Mesenchymal stem cell (in vitro differentiated cells and primary cell): ENCODE measurements at regions not wholly inside any gene's neighbourhood (a gene's known extent, or its start where the extent isn't known, plus 50 kb on each side); places are given as distances from the start of the nearest gene placed in this dataset.

ENCODE experiments used
- DNase-seq: peaks from one replicate; pipeline ENCODE4 v3.0.0-alpha.2; 2013
- H2AFZ ChIP-seq: one replicate; pipeline ENCODE4 v1.6.1; 2013; ENCODE audit warnings: low read depth, mild to moderate bottlenecking, control low read depth, inconsistent platforms, low read length, moderate library complexity
- H2AK5ac ChIP-seq: 2 replicates; pipeline ENCODE4 v1.6.1; 2013; ENCODE audit warnings: low read length, moderate library complexity, mild to moderate bottlenecking, inconsistent platforms; ENCODE audit not compliant: severe bottlenecking
- H2BK120ac ChIP-seq: one replicate; pipeline ENCODE4 v1.6.1; 2013; ENCODE audit warnings: low read depth, mild to moderate bottlenecking, inconsistent platforms, low read length, moderate library complexity
- H2BK12ac ChIP-seq, 2 experiments: one replicate each; pipeline ENCODE4 v1.6.1; 2013; ENCODE audit warnings: inconsistent platforms in 2 of 2, low read length in 2 of 2, mild to moderate bottlenecking in 2 of 2, moderate library complexity in 2 of 2, control low read depth in 1 of 2
- H2BK15ac ChIP-seq: one replicate; pipeline ENCODE4 v1.6.1; 2013; ENCODE audit warnings: mild to moderate bottlenecking, low read depth, inconsistent platforms; ENCODE audit not compliant: poor library complexity, severe bottlenecking
- H2BK5ac ChIP-seq: 2 replicates; pipeline ENCODE4 v1.6.1; 2013; ENCODE audit warnings: low read depth, mild to moderate bottlenecking, low read length, control low read depth, inconsistent platforms; ENCODE audit not compliant: poor library complexity, severe bottlenecking
- H3K14ac ChIP-seq, 2 experiments: one replicate each; pipeline ENCODE4 v1.6.1; 2013; ENCODE audit warnings: inconsistent platforms in 2 of 2, low read length in 2 of 2, control low read depth in 1 of 2, mild to moderate bottlenecking in 1 of 2, moderate library complexity in 1 of 2
- H3K18ac ChIP-seq, 2 experiments: one replicate each; pipeline ENCODE4 v1.6.1; 2013; ENCODE audit warnings: inconsistent platforms in 2 of 2, low read length in 2 of 2, control low read depth in 1 of 2, low read depth in 1 of 2, mild to moderate bottlenecking in 1 of 2
- H3K23ac ChIP-seq, 2 experiments: one replicate each; pipeline ENCODE4 v1.6.1; 2013; ENCODE audit warnings: inconsistent platforms in 2 of 2, low read length in 2 of 2, mild to moderate bottlenecking in 2 of 2, moderate library complexity in 2 of 2, control low read depth in 1 of 2
- H3K27ac ChIP-seq: 2 replicates; pipeline ENCODE4 v1.5.1; 2013; ENCODE audit warnings: mild to moderate bottlenecking, moderate library complexity, low read length, control low read depth, inconsistent platforms; ENCODE audit not compliant: poor library complexity, severe bottlenecking
- H3K27me3 ChIP-seq, 2 experiments: 2 replicates each; pipeline versions ENCODE4 v1.6.1 to v1.7.0; 2013; ENCODE audit warnings: low read length in 2 of 2, mild to moderate bottlenecking in 2 of 2, moderate library complexity in 2 of 2, control low read depth in 1 of 2, inconsistent platforms in 1 of 2; ENCODE audit not compliant: control insufficient read depth in 1 of 2, insufficient read depth in 1 of 2
- H3K36me3 ChIP-seq, 2 experiments: 2 replicates each; pipeline versions ENCODE4 v1.6.1 to v1.7.0; 2013; ENCODE audit warnings: low read length in 2 of 2, control low read depth in 1 of 2, inconsistent platforms in 1 of 2, low read depth in 1 of 2, mild to moderate bottlenecking in 1 of 2; ENCODE audit not compliant: insufficient read depth in 2 of 2, control insufficient read depth in 1 of 2
- H3K4ac ChIP-seq, 2 experiments: one replicate each; pipeline ENCODE4 v1.6.1; 2013; ENCODE audit warnings: inconsistent platforms in 2 of 2, low read length in 2 of 2, mild to moderate bottlenecking in 2 of 2, moderate library complexity in 2 of 2, control low read depth in 1 of 2, low read depth in 1 of 2
- H3K4me1 ChIP-seq: 2 replicates; pipeline ENCODE4 v1.6.1; 2013; ENCODE audit warnings: low read depth, low read length, control low read depth; ENCODE audit not compliant: control insufficient read depth, insufficient read depth
- H3K4me2 ChIP-seq: 2 replicates; pipeline ENCODE4 v1.6.1; 2013; ENCODE audit warnings: low read length, mild to moderate bottlenecking, inconsistent platforms; ENCODE audit not compliant: poor library complexity, severe bottlenecking
- H3K4me3 ChIP-seq, 2 experiments: 2 replicates each; pipeline versions ENCODE4 v1.5.1 to v1.7.0; 2013; ENCODE audit warnings: low read length in 2 of 2, mild to moderate bottlenecking in 2 of 2, control low read depth in 1 of 2, low read depth in 1 of 2; ENCODE audit not compliant: insufficient read depth in 1 of 2
- H3K79me1 ChIP-seq: replicated peaks from 2 replicates; pipeline ENCODE4 v1.6.1; 2013; ENCODE audit warnings: mild to moderate bottlenecking, control low read depth, low read length, inconsistent platforms; ENCODE audit not compliant: poor library complexity, severe bottlenecking
- H3K9ac ChIP-seq: 2 replicates; pipeline ENCODE4 v1.7.0; 2013; ENCODE audit warnings: mild to moderate bottlenecking, low read length, moderate library complexity
- H3K9me3 ChIP-seq: 2 replicates; pipeline ENCODE4 v1.7.0; 2013; ENCODE audit warnings: mild to moderate bottlenecking, low read length; ENCODE audit not compliant: control insufficient read depth
- H4K8ac ChIP-seq: one replicate; pipeline ENCODE4 v1.6.1; 2013; ENCODE audit warnings: inconsistent platforms, mild to moderate bottlenecking, low read length, moderate library complexity
- H4K91ac ChIP-seq: one replicate; pipeline ENCODE4 v1.6.1; 2013; ENCODE audit warnings: mild to moderate bottlenecking, low read length, inconsistent platforms
- WGBS: methylation state at CpG from one replicate; pipeline ENCODE4 v1.1.7; 2013; ENCODE audit warnings: mixed read lengths; 5-methylcytosine and 5-hydroxymethylcytosine counted together

DNA sequence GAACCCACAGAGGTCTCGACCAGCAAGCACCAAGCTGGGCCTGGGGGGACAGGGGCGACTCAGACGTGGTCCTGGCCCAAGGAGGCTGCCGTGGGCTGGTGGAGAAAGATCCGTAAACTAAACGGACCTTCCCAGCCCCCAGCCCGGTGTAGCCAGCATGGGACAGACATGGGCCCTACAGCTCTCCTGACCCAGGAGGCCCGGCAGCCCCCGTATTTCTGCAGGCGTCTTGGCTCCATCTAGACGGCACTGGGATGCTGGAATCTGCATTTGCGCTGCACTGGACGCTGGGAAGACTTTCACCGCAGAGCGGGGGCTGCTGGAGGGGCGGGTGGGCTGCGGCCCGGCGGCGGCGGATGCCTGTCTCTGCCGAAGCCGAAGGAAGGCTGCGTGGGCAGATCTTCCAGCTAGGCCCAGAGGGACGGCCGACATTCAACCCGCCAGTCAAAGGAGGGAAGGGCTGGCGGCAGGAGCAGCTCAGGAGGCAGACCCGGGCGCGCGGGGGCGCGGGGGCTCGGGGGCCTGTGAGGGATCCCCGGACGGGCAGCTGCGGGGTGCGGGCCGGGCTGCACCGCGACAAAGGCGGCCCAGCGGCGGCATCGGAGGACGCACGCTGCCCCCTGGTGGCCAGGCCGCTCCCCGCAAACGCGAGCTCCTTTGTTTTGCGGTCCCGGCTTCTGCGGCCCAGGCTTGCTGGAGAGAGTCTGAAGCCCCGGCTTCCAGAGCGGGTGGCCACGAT is 266.2 kb downstream of the NSG2 start:
- Histone ChIP-seq H4K8ac (peak overlapping the region; percentile 86), H2BK120ac (peak overlapping the region; percentile 36), H2BK12ac (peak overlapping the region in 1 of 2 experiments; percentile 56), H3K36me3 (no peaks in the 10 kb centered on the region), H3K79me1 (no peaks in the 10 kb centered on the region), H3K4me2 (peak overlapping the region; percentile 74), H2AFZ (peak overlapping the region; percentile 77), H3K27me3 (peaks cover 27 to 59% of the 10 kb centered on the region in 2 experiments), H3K4me1 (peaks cover 10% of the 10 kb centered on the region), H3K27ac (no peak overlapping the region), H2AK5ac (no peak overlapping the region), H3K4ac (peak overlapping the region; percentile 60 to 61), H3K23ac (peak overlapping the region in 1 of 2 experiments; percentile 93), H3K9ac (peak overlapping the region; percentile 51), H2BK5ac (no peak overlapping the region), H2BK15ac (peak overlapping the region; percentile 31), H3K18ac (peak overlapping the region; percentile 69 to 77), H3K4me3 (peak overlapping the region; percentile 47 to 60), H4K91ac (peak overlapping the region; percentile 31), H3K9me3 (no peaks in the 10 kb centered on the region), H3K14ac (peak overlapping the region in 1 of 2 experiments; percentile 11)
- 10% methylated on average over 47 of the region's 58 CpGs for WGBS
- peak; percentile 58 for DNase-seq

DNA sequence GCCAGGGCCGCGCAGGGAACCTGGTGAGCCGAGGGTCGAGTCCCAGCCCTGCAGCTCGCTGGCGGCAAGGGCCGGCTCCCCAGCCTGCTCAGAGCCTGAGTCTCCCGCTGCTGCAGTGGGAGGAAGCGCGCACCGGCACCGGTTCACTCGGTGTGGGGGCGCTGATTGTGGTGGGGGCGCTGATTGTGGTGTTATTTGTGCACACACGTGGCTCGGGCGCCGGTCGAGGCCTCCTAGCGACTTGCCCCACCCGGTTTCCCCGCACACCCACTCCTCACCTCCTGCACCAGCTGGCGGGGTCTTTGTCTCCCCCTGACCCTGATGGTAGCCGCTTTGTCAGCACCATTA is 266.7 kb downstream of the NSG2 start:
- H3K23ac ChIP-seq: peak overlapping the region in 1 of 2 experiments; percentile 93
- H2AFZ ChIP-seq: peak overlapping the region; percentile 43
- peak overlapping the region; percentile 74 for H3K4me2 ChIP-seq
- peaks cover 10% of the 10 kb centered on the region for H3K4me1 ChIP-seq
- H3K9me3 ChIP-seq: no peaks in the 10 kb centered on the region
- H2AK5ac ChIP-seq: no peak overlapping the region
- H4K8ac ChIP-seq: peak overlapping the region; percentile 86
- peak overlapping the region in 1 of 2 experiments; percentile 56 for H2BK12ac ChIP-seq
- H2BK5ac ChIP-seq: no peak overlapping the region
- H3K36me3 ChIP-seq: no peaks in the 10 kb centered on the region
- peak overlapping the region; percentile 63 to 77 for H3K18ac ChIP-seq
- WGBS: 0% methylated on average over 3 of the region's 25 CpGs
- H3K27me3 ChIP-seq: peaks cover 27 to 59% of the 10 kb centered on the region in 2 experiments
- H3K14ac ChIP-seq: no peak overlapping the region
- no peak overlapping the region for H2BK15ac ChIP-seq
- no peaks in the 10 kb centered on the region for H3K79me1 ChIP-seq
- H3K4me3 ChIP-seq: no peak overlapping the region
- peak overlapping the region; percentile 18 for H4K91ac ChIP-seq
- no peak overlapping the region for H2BK120ac ChIP-seq
- no peak for DNase-seq
- peak overlapping the region in 1 of 2 experiments; percentile 13 for H3K4ac ChIP-seq
- H3K9ac ChIP-seq: no peak overlapping the region
- H3K27ac ChIP-seq: no peak overlapping the region

DNA sequence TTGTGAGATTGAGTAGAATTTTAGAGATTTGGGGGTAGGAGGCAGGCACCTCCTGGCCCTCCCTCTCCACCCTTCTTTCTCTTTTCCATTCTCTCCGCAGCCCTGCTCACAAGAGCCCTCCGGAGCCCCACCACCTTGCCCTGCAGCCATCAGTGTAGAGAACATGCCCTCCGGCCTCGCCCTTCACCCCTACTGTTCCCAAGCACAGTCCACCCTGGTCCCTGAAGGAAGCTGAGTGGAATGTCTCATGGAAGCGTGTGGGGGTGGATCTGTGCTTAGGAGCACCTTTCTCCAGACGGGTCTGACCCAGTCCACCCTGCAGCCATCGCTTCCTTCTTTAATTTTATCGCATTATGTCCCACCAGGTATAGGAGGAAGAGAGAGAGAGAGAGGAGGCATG is 267.1 kb downstream of the NSG2 start:
- Histone ChIP-seq H2AK5ac (no peak overlapping the region), H3K4ac (no peak overlapping the region), H3K23ac (no peak overlapping the region), H3K4me3 (no peak overlapping the region), H3K36me3 (no peaks in the 10 kb centered on the region), H2BK5ac (no peak overlapping the region), H3K9me3 (no peaks in the 10 kb centered on the region), H2BK12ac (no peak overlapping the region), H3K27me3 (peaks cover 27 to 59% of the 10 kb centered on the region in 2 experiments), H3K27ac (no peak overlapping the region), H3K79me1 (no peaks in the 10 kb centered on the region), H2BK120ac (no peak overlapping the region), H2AFZ (no peak overlapping the region), H4K91ac (no peak overlapping the region), H3K18ac (no peak overlapping the region), H3K14ac (no peak overlapping the region), H4K8ac (no peak overlapping the region), H3K9ac (no peak overlapping the region), H3K4me2 (no peak overlapping the region), H3K4me1 (peaks cover 10% of the 10 kb centered on the region), H2BK15ac (no peak overlapping the region)
- WGBS: 94% methylated on average over 5 of the region's 8 CpGs
- no peak for DNase-seq

DNA sequence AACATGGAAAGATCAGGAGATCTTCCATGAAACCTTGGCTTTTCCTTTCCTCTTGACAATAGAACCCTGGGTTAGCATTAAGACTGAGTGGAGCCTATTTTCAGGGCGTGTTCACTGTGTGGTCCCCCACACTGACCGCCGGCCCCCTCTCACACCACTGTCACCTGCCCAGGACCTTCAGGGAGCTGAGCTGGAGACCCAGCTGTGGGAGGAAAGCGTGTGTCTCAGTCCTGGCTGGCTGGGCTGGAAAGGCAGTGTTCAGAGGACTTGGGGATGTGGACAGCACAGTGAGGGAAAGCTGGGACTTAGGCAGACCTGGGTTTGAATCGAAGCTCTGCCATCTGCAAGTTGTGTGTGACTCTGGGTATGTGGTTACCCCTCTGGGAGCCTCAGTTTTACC is 268.1 kb downstream of the NSG2 start:
- WGBS: 72% methylated on average over 3 of the region's 5 CpGs
- H4K91ac ChIP-seq: no peak overlapping the region

More for the DNA sequence above, 268.1 kb downstream of the NSG2 start:
- Histone ChIP-seq H3K4me1 (peaks cover 10% of the 10 kb centered on the region), H3K9ac (no peak overlapping the region), H3K4ac (no peak overlapping the region), H3K4me2 (no peak overlapping the region), H3K14ac (no peak overlapping the region), H3K27ac (no peak overlapping the region), H3K18ac (no peak overlapping the region), H2AFZ (no peak overlapping the region), H2BK12ac (no peak overlapping the region), H3K9me3 (no peaks in the 10 kb centered on the region), H2BK15ac (no peak overlapping the region), H2AK5ac (no peak overlapping the region), H3K4me3 (no peak overlapping the region), H3K23ac (no peak overlapping the region), H2BK120ac (no peak overlapping the region), H4K8ac (no peak overlapping the region), H2BK5ac (no peak overlapping the region), H3K27me3 (peaks cover 27 to 51% of the 10 kb centered on the region in 2 experiments), H3K36me3 (no peaks in the 10 kb centered on the region), H3K79me1 (no peaks in the 10 kb centered on the region)
- no peak for DNase-seq
